ENCODE measurements at regions not wholly inside any gene's neighbourhood (a gene's known extent, or its start where the extent isn't known, plus 50 kb on each side); places are given as distances from the start of the nearest gene placed in this dataset.
A peak's percentile ranks its signal among the peaks of the same experiment; 100 is the strongest.

- ATAC-seq = no peak
- H3K4me3 ChIP-seq = no peak overlapping the region
- no peaks in the 10 kb centered on the region for H3K27me3 ChIP-seq
- TF ChIP-seq CTCF (IDR thresholded peaks at IDR 0.05) (no peak), POLR2AphosphoS5 (IDR thresholded peaks at IDR 0.05) (no peak)
- no peaks in the 10 kb centered on the region for H3K36me3 ChIP-seq
- no peaks in the 10 kb centered on the region for H3K9me3 ChIP-seq
- H3K4me1 ChIP-seq = no peaks in the 10 kb centered on the region
- no peak overlapping the region for H3K27ac ChIP-seq
Observed at GRCh38 chr15:81740416-81740815, 305.4 kb downstream of the MEX3B start.

DNA sequence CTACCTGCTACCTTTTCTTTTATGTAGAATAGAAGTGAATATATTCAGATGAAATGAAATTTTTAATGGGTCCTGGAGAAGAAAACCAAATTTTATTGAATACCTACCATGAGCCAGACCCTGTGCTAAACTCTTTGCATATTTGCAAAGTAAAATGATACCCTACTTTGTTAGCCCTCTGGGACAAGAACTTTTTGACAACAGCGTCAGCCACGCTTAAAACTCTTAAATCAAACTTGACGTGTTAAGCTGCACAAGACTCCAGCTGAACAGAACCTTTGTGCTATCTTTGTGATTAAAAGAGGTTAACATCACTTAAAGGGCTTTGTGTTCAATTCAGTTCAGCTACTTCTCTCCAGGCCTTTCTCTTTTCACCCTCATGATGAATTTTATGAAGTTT is 316.5 kb downstream of the MEX3B start:
- H3K4me1 ChIP-seq = peaks cover 3 to 25% (median 5%) of the 10 kb centered on the region in 3 donors
- no peaks in the 10 kb centered on the region for H3K27me3 ChIP-seq
- H3K36me3 ChIP-seq = no peaks in the 10 kb centered on the region
- H3K4me3 ChIP-seq = no peak overlapping the region
- 81 to 85% methylated on average over 3 of the region's 3 CpGs for WGBS, 2 donors (ENCODE audit: low coverage in 1 of 2)
- no peak for TF ChIP-seq CTCF (IDR thresholded peaks at IDR 0.05)
- TF ChIP-seq EP300 (IDR thresholded peaks at IDR 0.05) = no peak
- no peak for TF ChIP-seq POLR2A (IDR thresholded peaks at IDR 0.05)
- TF ChIP-seq POLR2AphosphoS5 (IDR thresholded peaks at IDR 0.05) = no peak
- no peak for ATAC-seq
- no peaks in the 10 kb centered on the region for H3K9me3 ChIP-seq
- no peak overlapping the region for H3K27ac ChIP-seq

DNA sequence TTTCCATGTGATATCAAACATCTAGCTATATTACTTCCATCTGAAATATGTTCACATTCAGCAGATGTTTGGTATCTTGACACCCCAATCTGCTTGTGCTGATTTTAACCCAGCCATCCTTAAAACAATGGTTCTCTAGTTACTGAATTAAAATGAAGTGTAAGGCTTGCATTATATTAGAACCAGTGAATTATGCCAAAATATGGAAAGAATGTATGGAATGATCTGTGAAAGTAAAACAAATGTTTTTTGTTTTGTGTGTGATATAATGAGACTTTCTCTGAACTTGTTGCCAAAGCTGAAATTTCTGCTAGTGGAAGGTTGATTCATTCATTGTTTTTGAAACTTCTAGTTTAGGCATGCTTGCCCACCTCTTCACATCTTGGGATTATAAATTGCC is 317.1 kb downstream of the MEX3B start:
- H3K27ac ChIP-seq = no peak overlapping the region
- H3K36me3 ChIP-seq = no peaks in the 10 kb centered on the region
- peaks cover 3 to 31% (median 5%) of the 10 kb centered on the region in 3 donors for H3K4me1 ChIP-seq
- no peaks in the 10 kb centered on the region for H3K27me3 ChIP-seq
- H3K4me3 ChIP-seq = no peak overlapping the region
- ATAC-seq = no peak
- H3K9me3 ChIP-seq = no peaks in the 10 kb centered on the region
- TF ChIP-seq POLR2A (IDR thresholded peaks at IDR 0.05) (no peak), CTCF (IDR thresholded peaks at IDR 0.05) (no peak), EP300 (IDR thresholded peaks at IDR 0.05) (no peak), POLR2AphosphoS5 (IDR thresholded peaks at IDR 0.05) (no peak)

GRCh38 chr15:81725590-81725989 is 320.2 kb downstream of the MEX3B start:
- no peak overlapping the region for H3K4me3 ChIP-seq
- TF ChIP-seq POLR2AphosphoS5 (IDR thresholded peaks at IDR 0.05) = no peak
- TF ChIP-seq CTCF (IDR thresholded peaks at IDR 0.05) = no peak
- no peak for TF ChIP-seq EP300 (IDR thresholded peaks at IDR 0.05)
- TF ChIP-seq POLR2A (IDR thresholded peaks at IDR 0.05) = no peak
- no peaks in the 10 kb centered on the region for H3K36me3 ChIP-seq
- peaks cover 3 to 43% (median 5%) of the 10 kb centered on the region in 3 donors for H3K4me1 ChIP-seq
- no peaks in the 10 kb centered on the region for H3K9me3 ChIP-seq
- no peaks in the 10 kb centered on the region for H3K27me3 ChIP-seq
- no peak for ATAC-seq
- H3K27ac ChIP-seq = peak overlapping the region in 1 of 4 donors; percentile 30
- WGBS, 2 donors (ENCODE audit: low coverage in 1 of 2) = 33 to 50% methylated on average over 1 of the region's 1 CpG

DNA sequence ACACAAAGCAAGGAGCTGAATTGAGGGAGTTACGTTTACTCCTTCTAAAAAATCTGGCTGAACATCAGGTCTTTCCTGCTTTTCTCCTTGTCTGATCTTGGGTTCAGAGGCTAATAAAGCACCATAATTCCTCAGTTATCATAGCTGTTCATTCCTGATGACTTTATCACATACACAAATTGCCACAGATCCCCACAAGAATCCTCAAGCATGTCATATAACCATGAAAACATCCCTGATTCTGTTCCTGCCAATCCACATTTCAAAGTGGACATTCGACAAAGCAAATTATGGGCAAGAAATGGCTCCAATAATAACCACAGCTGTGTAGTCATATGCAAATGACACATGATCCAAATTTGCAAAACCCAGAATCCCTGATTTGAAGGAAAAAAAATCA is 321.3 kb downstream of the MEX3B start:
- Histone ChIP-seq H3K4me1 (peaks cover 3 to 43% (median 5%) of the 10 kb centered on the region in 3 donors), H3K4me3 (no peak overlapping the region), H3K27ac (peak overlapping the region in 1 of 4 donors; percentile 59), H3K27me3 (no peaks in the 10 kb centered on the region), H3K36me3 (no peaks in the 10 kb centered on the region), H3K9me3 (no peaks in the 10 kb centered on the region)
- WGBS, 2 donors (ENCODE audit: low coverage in 1 of 2) = 30 to 62% methylated on average over 1 to 2 of the region's 2 CpGs
- TF ChIP-seq POLR2A (IDR thresholded peaks at IDR 0.05) (no peak), CTCF (IDR thresholded peaks at IDR 0.05) (no peak), EP300 (IDR thresholded peaks at IDR 0.05) (no peak), POLR2AphosphoS5 (IDR thresholded peaks at IDR 0.05) (no peak)
- ATAC-seq = no peak

All from gastroesophageal sphincter (tissue), 4 donors.